GM19328 (cell line): ENCODE measurements at regions not wholly inside any gene's neighbourhood (a gene's known extent, or its start where the extent isn't known, plus 50 kb on each side); places are given as distances from the start of the nearest gene placed in this dataset.

ENCODE experiments used
- ATAC-seq: cut with Tn5 transposase; IDR thresholded peaks from one replicate; pipeline ENCODE4 v1.9.1; 2021; ENCODE audit warnings: mild to moderate bottlenecking, moderate library complexity; ENCODE audit not compliant: unreplicated experiment

DNA sequence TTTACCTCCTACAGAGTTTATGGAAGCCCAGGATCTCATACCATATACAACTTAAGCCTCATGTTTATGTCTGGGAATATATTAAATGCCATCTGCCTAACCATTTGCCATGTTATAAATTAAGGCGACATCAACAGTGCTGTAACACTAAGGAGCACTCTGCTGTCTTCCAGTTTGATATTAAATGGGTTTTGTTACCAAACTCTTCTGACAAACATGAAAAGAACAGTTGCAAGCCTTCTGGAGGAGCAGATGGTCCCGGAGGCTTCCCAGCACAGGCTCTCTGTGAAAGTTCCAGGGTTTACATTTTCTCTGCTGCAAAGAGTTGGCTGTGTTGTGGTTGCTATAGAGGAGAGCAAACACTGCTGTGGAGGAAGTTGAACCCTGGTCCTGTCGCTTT is 545.3 kb upstream of the SALL1 start:
- no peak for ATAC-seq

DNA sequence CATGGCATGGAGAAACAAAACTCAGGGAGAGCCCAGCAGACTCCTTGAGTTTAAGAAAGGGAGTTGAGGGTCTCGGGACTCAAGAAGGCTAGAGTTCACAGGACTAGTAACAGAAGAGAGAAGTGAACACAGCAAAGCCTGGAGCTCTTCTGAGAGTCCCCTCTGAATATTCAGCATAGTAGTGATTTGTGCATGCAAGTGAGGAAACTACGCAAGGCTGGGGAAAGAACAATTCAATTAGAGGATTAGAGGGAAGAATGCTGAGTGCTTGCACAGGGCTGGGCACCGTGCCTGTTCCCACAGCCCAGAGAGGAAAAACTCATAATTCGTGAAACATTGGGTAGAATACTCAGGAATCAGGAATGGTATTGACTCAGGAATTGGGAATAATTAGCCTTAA is 540.0 kb upstream of the SALL1 start:
- ATAC-seq: no peak

DNA sequence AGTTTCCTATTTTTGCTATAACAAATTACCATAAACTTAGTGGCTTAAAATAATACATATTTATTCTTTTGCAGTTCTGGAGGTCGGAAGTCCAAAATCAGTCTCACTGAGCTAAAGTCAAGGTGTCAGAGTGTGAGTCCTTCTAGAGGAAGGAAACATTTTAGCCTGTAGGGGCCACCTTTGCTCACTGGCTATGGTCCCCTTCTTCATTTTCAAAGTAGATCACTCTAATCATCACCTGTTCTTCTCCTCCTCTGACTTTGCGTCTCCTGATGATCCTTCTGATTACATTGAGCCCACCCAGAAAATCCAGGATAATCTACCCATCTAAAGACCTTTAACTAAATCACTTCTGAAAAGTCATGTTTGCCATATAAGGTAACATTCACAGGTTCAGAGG is 534.4 kb upstream of the SALL1 start:
- ATAC-seq: no peak

DNA sequence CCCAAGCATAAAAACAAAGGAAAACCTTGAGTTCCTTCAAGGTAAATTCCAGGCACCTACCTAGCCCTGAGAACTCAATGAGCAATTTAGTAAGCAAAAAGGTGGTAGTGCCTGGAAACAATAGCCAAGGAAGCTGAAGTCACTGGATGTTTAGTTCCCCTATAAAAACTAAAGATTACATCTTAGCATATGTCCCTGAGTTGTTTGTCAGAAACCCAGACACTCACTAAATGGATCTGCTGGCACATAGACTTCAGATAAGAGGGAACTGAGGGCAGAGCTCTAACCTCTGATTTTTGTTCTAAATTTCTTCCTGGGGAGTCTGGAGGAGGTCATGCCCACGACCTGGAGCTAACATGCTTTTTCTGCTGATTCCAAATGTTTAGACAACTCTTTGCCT is 532.8 kb upstream of the SALL1 start:
- no peak for ATAC-seq

DNA sequence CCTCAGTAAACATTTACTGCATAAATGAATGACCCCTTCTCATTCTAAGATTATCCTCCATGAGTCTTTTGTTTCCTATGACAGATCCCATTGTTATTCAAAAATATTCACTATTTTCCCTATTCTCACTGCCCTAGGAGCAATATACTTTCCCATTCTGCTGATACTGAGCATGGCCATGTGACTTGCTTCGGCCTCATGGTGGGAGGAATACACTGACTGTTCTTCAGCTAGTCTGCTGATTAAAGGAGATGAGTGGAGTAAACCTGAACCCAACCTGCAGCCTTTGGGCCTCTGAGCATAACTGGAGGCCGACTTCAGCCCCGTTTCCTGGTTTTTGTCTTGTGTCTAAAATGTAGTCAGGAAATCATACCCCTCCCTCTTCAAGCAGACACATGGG is 531.8 kb upstream of the SALL1 start:
- ATAC-seq: no peak

DNA sequence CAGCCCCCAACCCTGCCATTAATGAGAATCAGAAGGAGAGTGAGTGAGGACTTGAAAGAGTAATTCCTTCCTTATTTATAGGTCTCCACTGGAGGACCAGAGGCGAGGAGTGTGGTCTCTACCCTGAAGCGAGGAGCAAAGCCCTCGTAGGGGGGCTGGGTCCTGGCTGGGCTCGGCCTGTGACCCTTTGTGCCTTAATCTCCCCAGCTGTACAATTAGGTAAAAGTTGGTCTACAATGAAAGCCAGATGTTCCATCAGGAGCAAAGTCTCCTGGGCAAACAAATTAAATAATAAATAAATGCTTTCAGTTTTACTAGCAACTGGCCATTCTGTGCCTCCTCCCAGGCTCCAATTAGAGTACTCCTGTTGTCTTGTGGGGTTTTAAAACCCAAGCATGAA is 523.5 kb upstream of the SALL1 start:
- no peak for ATAC-seq

DNA sequence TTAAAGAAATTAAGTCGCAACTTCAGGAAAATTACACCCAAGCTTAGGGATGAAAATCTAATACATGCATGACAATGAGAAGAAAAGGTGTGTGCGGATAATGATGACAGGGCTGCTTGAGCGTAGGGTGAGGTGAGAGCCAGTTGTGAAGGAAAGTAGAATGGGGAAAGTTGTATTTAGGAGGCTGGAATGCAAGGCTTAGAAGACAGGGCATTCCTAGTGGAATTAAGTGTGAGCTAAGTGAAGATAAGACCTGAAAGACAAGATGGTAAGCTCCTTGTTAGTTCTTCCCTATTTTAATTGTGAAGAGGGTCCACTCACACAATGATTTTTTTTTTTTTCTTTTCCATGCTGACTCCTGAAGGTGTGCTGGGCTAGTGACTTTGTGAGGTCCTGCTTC is 519.5 kb upstream of the SALL1 start:
- no peak for ATAC-seq

DNA sequence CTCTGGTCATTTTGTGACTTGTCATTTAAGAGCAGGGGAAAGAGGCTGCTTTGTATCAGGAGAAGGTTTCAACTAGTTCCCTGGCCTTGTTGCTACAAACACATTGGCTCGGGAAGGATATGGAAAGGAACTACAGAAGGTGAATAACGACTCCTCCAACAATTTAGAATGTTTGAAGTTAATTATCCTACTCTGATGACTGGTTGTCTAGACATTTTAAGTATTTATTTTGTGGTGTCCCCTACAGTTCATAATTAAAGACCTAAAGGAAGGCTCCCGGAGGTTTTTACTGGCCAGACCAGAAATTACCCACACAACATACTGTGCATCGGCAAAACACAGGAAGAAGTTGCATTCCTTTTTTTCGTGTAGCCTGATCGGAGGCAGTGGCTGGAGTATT is 515.8 kb upstream of the SALL1 start:
- ATAC-seq: no peak

DNA sequence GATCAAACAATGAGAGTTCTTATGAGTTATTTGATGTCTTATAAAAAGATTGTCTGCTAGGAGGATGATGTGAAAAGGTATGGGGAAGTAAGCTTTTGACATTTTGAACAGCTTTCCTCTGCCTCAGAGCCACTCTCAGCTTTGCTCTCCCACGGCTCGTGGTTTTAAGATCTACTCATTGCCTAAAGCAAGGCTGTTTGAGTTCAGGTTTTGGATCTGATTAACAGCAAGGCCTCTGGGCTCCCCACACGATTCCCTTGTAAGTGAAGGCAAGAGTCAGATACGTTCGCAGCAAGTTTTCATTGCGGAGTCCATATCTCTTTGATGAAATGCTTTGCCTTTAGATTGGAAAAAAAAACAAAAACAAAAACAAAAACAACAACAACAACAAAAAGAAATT is 515.0 kb upstream of the SALL1 start:
- no peak for ATAC-seq

DNA sequence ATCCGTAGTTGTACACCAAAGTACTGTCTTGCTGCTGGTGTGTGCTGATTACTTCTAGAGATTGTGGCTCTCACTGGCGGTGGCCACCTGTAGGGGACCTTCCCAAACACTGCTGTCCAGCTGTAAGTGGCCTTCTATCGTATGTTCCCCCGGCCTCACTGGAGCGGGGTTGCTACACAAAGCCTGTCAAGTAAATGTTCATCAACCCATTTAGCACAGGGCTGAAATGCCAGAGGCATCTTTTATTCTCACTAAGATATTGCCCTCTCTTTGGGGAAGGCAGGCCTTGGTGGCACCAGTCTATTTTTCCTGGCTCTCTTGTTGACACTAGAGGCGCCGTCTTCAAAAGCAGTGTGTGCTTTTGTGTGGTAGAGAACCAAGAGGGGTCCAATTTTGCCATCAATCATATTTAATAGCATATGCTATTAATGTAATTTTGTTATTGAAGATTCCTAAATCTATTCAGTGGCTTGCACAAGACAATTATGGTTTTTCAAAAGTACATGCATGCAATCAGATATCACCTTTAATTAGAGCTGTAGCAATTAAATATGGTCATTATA is 514.4 kb upstream of the SALL1 start:
- no peak for ATAC-seq

DNA sequence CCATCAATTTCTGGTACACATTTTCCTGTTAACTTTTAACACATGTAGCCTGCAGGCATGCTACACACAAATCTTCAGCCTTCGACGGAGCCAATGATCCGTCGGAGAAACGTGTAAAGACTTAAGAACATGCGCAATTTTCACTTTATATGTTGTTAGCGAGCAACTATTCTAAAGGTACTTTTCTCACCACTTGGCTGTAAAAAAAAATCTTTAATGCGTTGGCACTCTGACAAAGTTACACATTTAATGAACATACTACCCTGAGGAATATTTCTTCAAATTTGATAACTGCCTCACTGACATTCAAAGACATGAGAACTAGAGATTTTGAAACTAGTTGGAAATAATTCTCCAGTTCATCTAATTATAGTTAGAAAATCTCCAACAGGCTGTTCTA is 507.5 kb upstream of the SALL1 start:
- no peak for ATAC-seq

DNA sequence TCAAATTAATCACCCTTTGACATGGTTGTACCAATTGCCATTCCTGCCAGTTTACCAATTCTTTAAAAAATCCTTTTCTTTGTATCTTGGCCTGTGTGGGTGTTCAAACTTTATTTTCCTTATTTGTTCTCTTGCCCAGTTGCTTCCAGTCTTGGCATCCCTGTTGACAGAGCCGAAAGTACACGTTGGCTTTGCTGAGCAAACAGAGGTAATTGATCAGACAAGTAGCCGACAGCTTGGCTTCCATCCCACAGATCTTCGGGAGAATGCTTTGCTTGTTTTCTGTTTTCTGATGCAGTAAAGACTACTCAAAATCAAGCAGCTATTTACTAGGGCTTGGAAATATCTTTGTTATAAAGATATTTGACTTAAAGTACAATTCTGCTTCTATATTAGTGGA is 506.8 kb upstream of the SALL1 start:
- no peak for ATAC-seq

DNA sequence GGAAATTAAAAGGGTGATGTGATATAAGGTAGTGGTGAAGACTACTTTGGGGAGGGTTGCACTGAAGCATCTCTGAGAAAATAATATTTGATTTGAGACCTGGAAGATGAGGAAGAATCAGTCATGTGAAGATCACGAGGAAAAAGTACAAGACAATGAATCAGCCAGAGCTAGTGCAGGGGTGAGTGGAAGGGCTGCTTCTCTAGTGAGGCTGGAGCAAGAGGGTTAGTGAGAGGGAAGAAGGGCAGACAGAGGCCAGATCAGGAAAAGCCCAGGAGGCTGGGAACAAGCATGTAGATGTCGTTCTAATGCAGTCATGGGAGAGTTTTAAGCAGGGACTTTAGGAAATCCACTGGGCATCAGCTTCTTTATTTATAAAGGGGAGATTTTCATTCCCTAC is 504.2 kb upstream of the SALL1 start:
- no peak for ATAC-seq

DNA sequence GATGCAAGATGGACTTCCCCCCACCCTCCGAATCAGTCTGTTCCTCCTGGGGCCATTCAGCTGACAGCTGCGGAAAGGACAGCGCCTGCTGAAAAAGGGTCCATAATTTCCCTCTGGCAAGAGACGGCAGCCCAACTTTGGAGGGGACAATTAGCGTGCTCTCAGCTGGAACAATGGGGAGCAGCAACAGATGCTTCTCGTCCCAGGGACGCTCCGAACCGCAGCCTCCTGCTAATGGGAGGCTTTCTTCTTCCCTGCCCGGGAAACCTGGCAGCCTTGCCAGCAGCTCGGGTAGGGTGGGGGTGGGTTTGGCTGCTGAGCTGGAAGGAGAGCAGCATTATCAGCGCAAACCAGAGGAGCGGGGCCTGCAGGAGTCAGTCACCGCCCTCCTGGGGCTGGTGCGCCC is 500.0 kb upstream of the SALL1 start:
- no peak for ATAC-seq

DNA sequence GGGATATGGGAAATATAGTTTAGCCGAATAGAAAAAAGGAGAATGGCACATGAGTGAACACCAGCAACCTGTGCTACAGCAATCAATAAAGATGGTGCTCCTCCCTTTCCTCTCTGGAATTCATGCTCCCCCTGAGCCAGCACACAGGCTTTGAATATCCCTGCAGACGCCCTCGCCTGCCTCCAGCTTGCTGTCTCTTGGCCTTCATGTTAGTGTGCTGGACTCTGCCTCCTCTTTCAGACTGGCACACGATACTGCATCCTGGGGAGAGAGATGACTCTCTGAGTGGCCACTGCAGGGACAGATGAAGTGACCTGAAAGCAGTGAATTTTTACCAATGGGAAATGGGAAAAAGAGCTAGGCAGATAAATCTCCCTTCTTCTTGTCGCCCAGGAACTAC is 498.6 kb upstream of the SALL1 start:
- ATAC-seq: no peak

DNA sequence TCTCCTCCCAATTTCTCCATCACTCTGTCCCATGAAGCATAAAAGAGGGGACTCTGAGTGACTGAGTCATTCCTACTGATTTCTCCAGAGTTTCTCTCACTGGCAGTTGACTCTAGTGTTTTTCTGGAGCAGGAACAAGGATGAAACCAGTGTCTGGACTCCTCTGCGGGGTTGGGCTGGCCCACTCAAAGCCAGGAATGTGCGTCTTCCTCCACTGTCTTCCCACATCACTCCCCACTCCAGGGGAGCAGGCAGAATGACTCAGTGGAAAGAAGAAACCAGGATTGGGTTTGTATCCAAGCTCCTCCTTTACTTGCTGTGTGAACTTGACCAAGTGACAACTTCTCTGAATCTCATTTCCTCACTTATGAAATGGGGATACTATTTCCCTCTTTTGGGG is 497.5 kb upstream of the SALL1 start:
- no peak for ATAC-seq

DNA sequence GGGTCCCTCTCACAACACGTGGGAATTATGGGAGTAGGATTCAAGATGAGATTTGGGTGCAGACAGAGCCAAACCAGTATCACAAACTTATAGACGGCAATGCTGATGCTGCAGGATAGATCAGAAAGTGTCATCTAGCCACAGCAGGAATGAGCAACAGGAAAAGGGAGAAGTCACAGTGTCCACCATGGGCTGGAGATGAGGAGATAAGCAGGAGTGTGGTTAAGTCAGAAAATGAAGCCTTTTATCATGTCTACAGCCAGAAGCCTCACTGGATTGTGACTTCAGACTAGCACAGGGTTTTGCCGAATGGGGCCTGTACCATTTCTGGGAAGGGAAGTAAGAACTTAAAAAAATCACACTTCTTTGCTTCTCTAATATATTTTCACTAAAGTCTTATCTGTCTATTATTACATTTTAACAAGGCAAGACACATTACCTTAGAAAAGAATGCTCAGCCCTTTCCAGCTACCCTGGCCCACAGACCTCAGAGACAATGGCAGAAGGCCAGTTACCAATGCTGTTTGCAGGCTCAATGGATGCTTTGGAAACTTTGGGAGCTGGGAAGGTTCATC is 490.2 kb upstream of the SALL1 start:
- no peak for ATAC-seq

DNA sequence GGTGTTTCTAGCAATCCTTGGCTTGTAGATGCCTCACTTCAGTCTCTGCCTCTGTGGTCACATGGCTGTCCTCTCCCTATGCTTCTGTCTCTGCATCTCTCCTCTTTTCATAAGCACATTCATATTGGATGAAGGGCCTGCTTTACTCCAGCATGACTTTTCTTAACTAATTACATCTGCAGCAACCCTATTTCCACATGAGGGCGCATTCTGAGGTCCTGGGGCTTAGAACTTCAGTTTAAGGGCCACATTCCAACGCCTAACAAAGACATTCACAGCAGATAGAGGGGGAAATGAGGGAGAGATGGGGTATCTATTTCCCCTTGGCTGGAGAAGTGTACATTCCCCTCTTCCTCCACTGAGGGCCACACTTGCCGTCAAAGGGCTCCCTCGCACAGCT is 489.1 kb upstream of the SALL1 start:
- ATAC-seq: no peak

DNA sequence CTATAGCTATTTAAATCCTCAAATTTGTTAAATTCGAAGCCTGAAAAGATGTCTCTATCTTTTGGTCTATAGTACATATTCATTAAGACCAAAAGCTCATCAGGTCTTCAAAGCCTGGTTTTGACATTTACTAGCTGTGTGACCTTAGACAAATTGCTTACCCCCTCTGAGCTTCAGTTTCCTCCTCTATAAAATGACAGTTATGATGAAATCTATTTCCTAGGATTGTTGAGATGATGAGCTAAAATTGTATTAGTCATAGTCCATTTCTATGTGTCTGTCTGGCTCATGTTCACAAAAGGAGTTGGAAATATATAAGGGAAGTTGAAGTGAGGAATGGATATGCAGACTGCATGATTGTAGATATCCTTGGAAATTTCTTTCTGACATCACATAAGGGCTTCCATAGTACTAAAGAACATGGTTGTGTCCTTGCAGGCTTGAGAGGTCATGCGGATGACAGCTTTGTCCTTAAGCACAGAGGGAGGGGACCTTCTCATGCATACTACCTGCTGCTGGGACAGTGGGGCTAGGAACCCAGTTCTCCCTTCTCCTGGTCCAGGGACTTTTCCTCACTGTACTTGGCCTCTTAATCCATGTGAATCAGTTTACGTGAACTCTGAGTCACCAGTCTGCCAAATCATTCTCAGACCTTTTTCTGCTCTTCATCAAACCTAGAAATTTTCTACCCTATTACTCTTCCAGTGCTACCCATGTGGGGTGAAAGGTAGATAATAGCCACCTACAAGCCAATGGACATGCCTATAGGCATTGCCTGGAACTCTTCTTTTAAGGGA is 487.5 kb upstream of the SALL1 start:
- no peak for ATAC-seq

DNA sequence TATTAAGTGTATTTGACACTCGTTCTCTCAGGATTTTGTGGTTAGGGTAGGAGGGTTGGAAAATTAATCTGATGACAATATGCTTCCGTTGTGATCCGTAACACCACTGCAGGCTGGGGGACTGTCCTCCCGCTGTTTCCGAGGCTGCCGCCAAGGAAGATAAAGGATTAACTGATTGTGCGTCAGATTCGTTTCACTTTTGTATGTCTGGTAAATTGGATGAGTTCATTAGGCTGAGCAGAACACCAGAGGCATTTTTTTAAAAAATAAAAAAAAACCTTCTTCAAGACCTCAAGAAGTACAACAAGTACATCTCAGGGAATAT is 486.7 kb upstream of the SALL1 start:
- ATAC-seq: no peak

DNA sequence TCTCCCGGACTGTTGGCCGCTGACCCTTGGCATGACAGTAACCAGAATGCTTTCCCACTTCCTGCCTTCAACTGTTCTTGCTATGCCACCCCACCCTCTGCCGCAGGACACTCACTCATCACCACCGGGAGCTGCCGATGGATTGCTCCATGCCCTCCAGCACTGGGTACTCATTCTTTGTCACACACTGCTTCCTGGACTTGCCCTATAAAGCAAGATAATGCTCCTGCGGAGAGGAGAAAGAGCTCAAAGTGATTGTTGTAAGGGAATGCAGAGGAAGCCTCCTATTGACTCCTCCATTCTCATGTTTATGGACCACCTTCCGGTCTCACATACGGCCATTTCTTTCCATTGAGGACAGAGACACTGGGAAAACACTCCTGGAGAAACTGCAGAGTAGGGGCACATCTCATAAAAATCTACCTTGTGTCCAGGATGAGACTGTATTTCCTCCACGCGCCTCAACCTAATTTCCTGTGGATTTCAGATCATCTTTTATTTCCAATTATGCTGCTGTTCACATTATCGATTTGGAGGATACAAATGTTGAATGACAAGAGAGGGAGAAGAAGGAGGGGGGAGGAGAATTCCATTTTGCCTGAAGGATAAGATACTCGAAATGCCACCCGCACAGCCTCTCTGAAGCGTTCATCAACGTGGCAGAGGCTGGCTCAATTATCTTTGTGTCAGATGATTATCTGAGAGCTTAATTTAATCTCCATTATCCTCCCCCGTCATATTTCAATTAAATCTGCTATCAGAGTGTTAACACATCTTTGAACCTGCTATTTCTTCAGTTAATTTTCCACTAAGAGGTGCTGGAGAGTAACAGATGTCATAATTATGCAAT is 486.1 kb upstream of the SALL1 start:
- no peak for ATAC-seq

DNA sequence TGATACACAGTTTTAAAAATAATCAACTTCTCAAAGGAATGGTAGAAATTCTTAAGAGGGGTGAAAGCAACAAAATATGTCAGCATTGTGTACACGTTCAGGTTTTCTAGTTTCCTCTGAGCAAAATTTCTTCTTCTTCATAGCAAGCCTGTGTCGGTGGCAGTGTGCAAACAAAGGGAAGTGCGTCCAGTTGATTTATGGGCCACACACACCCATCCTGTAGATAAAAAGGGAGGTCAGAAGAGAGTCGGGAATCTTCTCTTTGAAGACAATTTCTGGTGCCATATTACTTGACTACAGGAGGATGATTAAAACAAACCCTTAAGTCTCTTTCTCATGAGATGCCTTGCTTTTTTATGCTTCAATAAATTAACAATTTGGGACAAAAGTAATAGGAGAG is 484.1 kb upstream of the SALL1 start:
- ATAC-seq: no peak
